Skin of body (tissue), 1 donor: ENCODE measurements at regions not wholly inside any gene's neighbourhood (a gene's known extent, or its start where the extent isn't known, plus 50 kb on each side); places are given as distances from the start of the nearest gene placed in this dataset.

Experiments
- DNase-seq: peaks from one replicate; lab custom pipeline; 2025; lab: John Stamatoyannopoulos, UW

- DNase-seq, result peak; percentile 74
Observed at GRCh38 chr5:5370059-5370774, 52.3 kb upstream of the ICE1 start.

GRCh38 chr5:5371005-5371404, 51.5 kb upstream of the ICE1 start:
- no peak for DNase-seq

GRCh38 chr5:5371957-5372356, 50.5 kb upstream of the ICE1 start:
- no peak for DNase-seq

GRCh38 chr5:5372511-5372910, 50.0 kb upstream of the ICE1 start:
- no peak for DNase-seq
